ENCODE measurements at regions not wholly inside any gene's neighbourhood (a gene's known extent, or its start where the extent isn't known, plus 50 kb on each side); places are given as distances from the start of the nearest gene placed in this dataset.

DNA sequence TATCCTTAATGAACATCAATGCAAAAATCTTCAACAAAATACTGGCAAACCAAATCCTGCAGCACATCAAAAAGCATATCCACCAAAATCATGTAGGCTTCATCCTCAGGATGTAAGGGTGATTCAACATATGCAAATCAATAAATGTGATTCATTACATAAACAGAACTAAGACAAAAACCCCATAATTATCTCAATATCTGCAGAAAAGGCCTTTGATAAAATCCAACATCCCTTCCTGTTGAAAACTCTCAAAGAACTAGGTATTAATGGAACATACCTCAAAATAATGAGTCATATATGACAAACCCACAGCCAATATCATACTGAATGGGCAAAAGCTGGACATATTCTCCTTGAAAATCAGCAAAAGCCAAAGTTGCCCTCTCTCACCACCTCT is 54.6 kb upstream of the DEPDC1 start:
- Histone ChIP-seq H3K4me2 (no peak overlapping the region), H3K4me1 (no peaks in the 10 kb centered on the region), H3K4me3 (no peak overlapping the region), H3K27ac (no peak overlapping the region), H3K9me3 (no peaks in the 10 kb centered on the region)
- ChIA-PET POLR2A (no interaction called here), CTCF (no interaction called here)
- ATAC-seq (no peak), DNase-seq (ENCODE audit: low read depth in 1 of 2, low spot score in 1 of 2) (no peak), FAIRE-seq (no peak)
- TF ChIP-seq, protein P1, sequence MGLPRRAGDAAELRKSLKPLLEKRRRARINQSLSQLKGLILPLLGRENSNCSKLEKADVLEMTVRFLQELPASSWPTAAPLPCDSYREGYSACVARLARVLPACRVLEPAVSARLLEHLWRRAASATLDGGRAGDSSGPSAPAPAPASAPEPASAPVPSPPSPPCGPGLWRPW (IDR thresholded peaks at IDR 0.05) = no peak
- TF ChIP-seq, protein P2, sequence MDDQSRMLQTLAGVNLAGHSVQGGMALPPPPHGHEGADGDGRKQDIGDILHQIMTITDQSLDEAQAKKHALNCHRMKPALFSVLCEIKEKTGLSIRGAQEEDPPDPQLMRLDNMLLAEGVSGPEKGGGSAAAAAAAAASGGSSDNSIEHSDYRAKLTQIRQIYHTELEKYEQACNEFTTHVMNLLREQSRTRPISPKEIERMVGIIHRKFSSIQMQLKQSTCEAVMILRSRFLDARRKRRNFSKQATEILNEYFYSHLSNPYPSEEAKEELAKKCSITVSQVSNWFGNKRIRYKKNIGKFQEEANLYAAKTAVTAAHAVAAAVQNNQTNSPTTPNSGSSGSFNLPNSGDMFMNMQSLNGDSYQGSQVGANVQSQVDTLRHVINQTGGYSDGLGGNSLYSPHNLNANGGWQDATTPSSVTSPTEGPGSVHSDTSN (IDR thresholded peaks at IDR 0.05) = no peak
- no peak for TF ChIP-seq NFE2L2 (conservative IDR thresholded peaks at IDR 0.05; ENCODE audit: low read length)
- no peak for TF ChIP-seq CBX8 (IDR thresholded peaks at IDR 0.05)
- no peak for TF ChIP-seq ZSCAN20 (CRISPR knock-in tag; IDR thresholded peaks at IDR 0.05)
- no peak for TF ChIP-seq FOSB (CRISPR knock-in tag; IDR thresholded peaks at IDR 0.05)
- TF ChIP-seq EP300 (IDR thresholded peaks at IDR 0.05) = no peak
- TF ChIP-seq TFCP2L1 (CRISPR knock-in tag; IDR thresholded peaks at IDR 0.05) = no peak
- no peak for TF ChIP-seq FOXS1 (CRISPR knock-in tag; IDR thresholded peaks at IDR 0.05)
- TF ChIP-seq KDM5A (IDR thresholded peaks at IDR 0.05) = no peak
- TF ChIP-seq HEYL (CRISPR knock-in tag; IDR thresholded peaks at IDR 0.05) = no peak

DNA sequence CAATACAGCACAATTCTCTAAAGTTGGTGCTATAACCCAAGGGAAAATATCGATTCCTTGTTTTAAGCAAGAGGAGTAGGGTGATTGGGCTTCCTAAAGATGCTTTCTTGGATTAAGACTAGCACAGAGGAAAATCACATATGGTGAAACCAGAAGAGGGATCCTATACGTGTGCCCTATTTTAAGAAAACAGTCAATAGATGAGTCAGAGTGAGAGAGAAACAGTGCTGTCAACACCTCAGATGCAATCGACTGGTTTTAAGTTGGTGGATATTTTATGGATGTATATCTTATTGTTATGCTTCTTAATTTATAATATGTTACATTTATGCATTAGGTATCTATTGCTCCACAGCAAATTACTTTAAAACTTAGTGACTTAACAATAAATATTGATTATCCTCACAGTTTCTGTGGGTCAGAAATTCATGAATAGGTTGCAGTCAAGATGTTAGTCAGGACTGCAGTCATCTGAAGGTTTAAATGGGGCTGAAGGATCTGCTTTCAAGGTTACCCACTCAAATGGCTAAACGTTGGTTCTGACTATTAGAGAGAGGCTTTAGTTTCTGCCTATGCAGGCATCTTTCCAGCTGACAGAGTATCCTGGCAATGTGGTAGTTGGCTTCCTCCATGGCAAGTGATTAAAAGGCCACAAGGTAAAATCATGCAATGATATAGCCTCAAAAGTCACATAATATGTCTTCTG is 61.6 kb upstream of the DEPDC1 start:
- Histone ChIP-seq H3K4me3 (no peak overlapping the region), H3K4me1 (no peaks in the 10 kb centered on the region), H3K9me3 (no peaks in the 10 kb centered on the region), H3K4me2 (no peak overlapping the region), H3K27ac (no peak overlapping the region)
- POLR2A ChIA-PET = no interaction called here
- no peak for ATAC-seq
- no peak for DNase-seq (ENCODE audit: low read depth in 1 of 2, low spot score in 1 of 2)
- TF ChIP-seq ZC3H11A (IDR thresholded peaks at IDR 0.05) (no peak), HOXB13 (CRISPR knock-in tag; IDR thresholded peaks at IDR 0.05; ENCODE audit: low read depth) (no peak), JUN (IDR thresholded peaks at IDR 0.05) (no peak), KDM5A (IDR thresholded peaks at IDR 0.05) (no peak), SMC3 (IDR thresholded peaks at IDR 0.05) (no peak), TP53 (CRISPR knock-in tag; IDR thresholded peaks at IDR 0.05) (no peak), MAZ (IDR thresholded peaks at IDR 0.05; ENCODE audit: borderline replicate concordance, low read depth, low read length) (no peak), CHD2 (IDR thresholded peaks at IDR 0.05; ENCODE audit: low read length, partially characterized antibody) (no peak), FOSL2 (IDR thresholded peaks at IDR 0.05) (no peak), FOSL2 (CRISPR knock-in tag; IDR thresholded peaks at IDR 0.05) (no peak), POLR2AphosphoS2 (conservative IDR thresholded peaks at IDR 0.05; ENCODE audit: low read length) (no peak), FOXS1 (CRISPR knock-in tag; IDR thresholded peaks at IDR 0.05) (no peak), GATA3 (IDR thresholded peaks at IDR 0.05; ENCODE audit: borderline replicate concordance) (no peak), CHD4 (IDR thresholded peaks at IDR 0.05; ENCODE audit: borderline replicate concordance) (no peak), ZSCAN20 (CRISPR knock-in tag; IDR thresholded peaks at IDR 0.05) (no peak), NR3C1 (IDR thresholded peaks at IDR 0.05) (no peak)
- TF ChIP-seq, protein P3, sequence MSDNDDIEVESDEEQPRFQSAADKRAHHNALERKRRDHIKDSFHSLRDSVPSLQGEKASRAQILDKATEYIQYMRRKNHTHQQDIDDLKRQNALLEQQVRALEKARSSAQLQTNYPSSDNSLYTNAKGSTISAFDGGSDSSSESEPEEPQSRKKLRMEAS (IDR thresholded peaks at IDR 0.05) = no peak
- WGBS (ENCODE audit: missing lambda C conversion rate) = 0% methylated on average over 4 of the region's 4 CpGs
- CTCF ChIA-PET = no interaction called here
- no peak for FAIRE-seq

DNA sequence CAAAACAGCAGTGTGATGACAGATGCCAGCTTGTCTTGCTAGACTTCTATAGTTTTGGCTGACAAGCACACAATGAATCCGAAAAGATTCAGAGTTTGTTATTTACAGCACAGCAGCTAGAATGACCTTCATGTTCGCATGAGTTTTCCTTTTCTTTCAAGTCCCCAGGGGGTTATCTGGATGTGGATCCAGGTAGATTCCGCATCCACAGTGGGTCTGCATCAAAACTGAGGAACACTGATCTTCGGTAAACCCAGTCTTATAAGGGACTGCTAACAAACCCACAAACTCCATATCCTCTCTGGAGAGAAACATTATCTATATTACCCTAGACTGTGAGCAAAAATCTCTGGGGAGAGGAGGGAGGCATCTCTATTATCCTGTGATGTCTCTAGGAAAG is 69.0 kb upstream of the DEPDC1 start:
- no peak for DNase-seq (ENCODE audit: low read depth in 1 of 2, low spot score in 1 of 2)
- ATAC-seq = no peak
- no peak for FAIRE-seq

More for the DNA sequence above, 69.0 kb upstream of the DEPDC1 start:
- H3K4me1 ChIP-seq = no peaks in the 10 kb centered on the region
- POLR2A ChIA-PET = no interaction called here
- H3K4me3 ChIP-seq = no peak overlapping the region
- CTCF ChIA-PET = no interaction called here
- no peak overlapping the region for H3K4me2 ChIP-seq
- H3K9me3 ChIP-seq = no peaks in the 10 kb centered on the region
- 17% methylated on average over 4 of the region's 4 CpGs for WGBS (ENCODE audit: missing lambda C conversion rate)
- H3K27ac ChIP-seq = no peak overlapping the region
- no peak for TF ChIP-seq RFX5 (IDR thresholded peaks at IDR 0.05)
- no peak for TF ChIP-seq NPAS2 (CRISPR knock-in tag; IDR thresholded peaks at IDR 0.05; ENCODE audit: borderline replicate concordance)
- no peak for TF ChIP-seq CBX2 (IDR thresholded peaks at IDR 0.05; ENCODE audit: borderline replicate concordance, low read depth)
- TF ChIP-seq TFCP2L1 (CRISPR knock-in tag; IDR thresholded peaks at IDR 0.05) = no peak
- no peak for TF ChIP-seq KDM1A (IDR thresholded peaks at IDR 0.05; ENCODE audit: low read depth)

All from A549 (cell line).